PC-3 (cell line): ENCODE measurements at regions not wholly inside any gene's neighbourhood (a gene's known extent, or its start where the extent isn't known, plus 50 kb on each side); places are given as distances from the start of the nearest gene placed in this dataset.

Experiments
- CTCF ChIP-seq: fragments of 300-600 bp; sonication (generic); conservative IDR thresholded peaks from 2 replicates; pipeline ENCODE4 v1.5.1; 2017; ENCODE audit warnings: antibody characterized with exemption, low read depth, mild to moderate bottlenecking, low read length
- EZH2 ChIP-seq: fragments of 300-600 bp; sonication (generic); IDR thresholded peaks from one replicate; pipeline ENCODE4 v1.6.1; 2017; ENCODE audit warnings: antibody characterized with exemption, mild to moderate bottlenecking, low read length; ENCODE audit not compliant: unreplicated experiment

- TF ChIP-seq EZH2 (no peak), CTCF (no peak)
These were observed 285.5 kb upstream of the TAC1 start for GRCh38 chr7:97446361-97446760.
